ENCODE measurements at regions not wholly inside any gene's neighbourhood (a gene's known extent, or its start where the extent isn't known, plus 50 kb on each side); places are given as distances from the start of the nearest gene placed in this dataset.

- Histone ChIP-seq H3K79me2 (ENCODE audit: control insufficient read depth, insufficient read depth, low read length) (no peaks in the 10 kb centered on the region), H4K20me1 (ENCODE audit: control insufficient read depth, insufficient read depth, low read length, poor library complexity, severe bottlenecking) (no peaks in the 10 kb centered on the region), H2AFZ (ENCODE audit: insufficient read depth, low read depth, low read length, poor library complexity, severe bottlenecking) (no peak overlapping the region), H3K27ac (ENCODE audit: low read length in 2 of 2) (no peak overlapping the region), H3K9ac (ENCODE audit: low read length) (no peak overlapping the region), H3K9me3 (ENCODE audit: control extremely low read depth in 1 of 3, control insufficient read depth in 2 of 3, insufficient read depth in 1 of 3, low read length in 2 of 3) (peaks cover 0 to 4% (median 0%) of the 10 kb centered on the region in 3 donors), H3K4me2 (replicated peaks; ENCODE audit: low read depth, low read length, poor library complexity, severe bottlenecking) (no peak overlapping the region), H3K4me1 (ENCODE audit: control insufficient read depth in 2 of 2, insufficient read depth in 2 of 2, low read length in 2 of 2) (no peaks in the 10 kb centered on the region), H3K4me3 (ENCODE audit: control extremely low read depth in 1 of 5, extremely low read depth in 1 of 5, insufficient read depth in 1 of 5, low read depth in 2 of 5, low read length in 4 of 5) (no peak overlapping the region), H3K36me3 (replicated peaks in 1 of 2; ENCODE audit: control extremely low read depth in 1 of 2, control insufficient read depth in 1 of 2, extremely low read depth in 1 of 2, insufficient read depth in 2 of 2, low read length in 1 of 2) (no peaks in the 10 kb centered on the region), H3K27me3 (replicated peaks in 1 of 4; ENCODE audit: control extremely low read depth in 1 of 4, control insufficient read depth in 3 of 4, insufficient read depth in 4 of 4, low read length in 3 of 4) (no peaks in the 10 kb centered on the region)
- WGBS (ENCODE audit: insufficient coverage): 79% methylated on average over 13 of the region's 15 CpGs
- no peak overlapping the region for H3K27ac Mint-ChIP-seq
- TF ChIP-seq EZH2 (IDR thresholded peaks at IDR 0.05; ENCODE audit: borderline replicate concordance, insufficient read depth, low read depth, low read length, poor library complexity, severe bottlenecking) (no peak), CTCF (IDR thresholded peaks at IDR 0.05) (no peak)
- no peaks in the 10 kb centered on the region for H3K27me3 Mint-ChIP-seq
- no peak for ATAC-seq (ENCODE audit: low read depth)
- no peaks in the 10 kb centered on the region for H3K4me1 Mint-ChIP-seq
- ChIA-PET POLR2A (no interaction called here), CTCF (no interaction called here)
- DNase-seq: no peak
- intact Hi-C loops (cut with micrococcal nuclease): no loop called here
- no peaks in the 10 kb centered on the region for H3K9me3 Mint-ChIP-seq (ENCODE audit: insufficient read depth)
- no peak overlapping the region for H3K4me3 Mint-ChIP-seq
Observed at GRCh38 chr6:168926306-168926705, 327.3 kb downstream of the THBS2 start.

- no peak for TF ChIP-seq EZH2 (IDR thresholded peaks at IDR 0.05; ENCODE audit: borderline replicate concordance, insufficient read depth, low read depth, low read length, poor library complexity, severe bottlenecking)
- TF ChIP-seq CTCF (IDR thresholded peaks at IDR 0.05): no peak
- Histone ChIP-seq H2AFZ (ENCODE audit: insufficient read depth, low read depth, low read length, poor library complexity, severe bottlenecking) (no peak overlapping the region), H3K4me1 (ENCODE audit: control insufficient read depth in 2 of 2, insufficient read depth in 2 of 2, low read length in 2 of 2) (no peaks in the 10 kb centered on the region), H4K20me1 (ENCODE audit: control insufficient read depth, insufficient read depth, low read length, poor library complexity, severe bottlenecking) (no peaks in the 10 kb centered on the region), H3K79me2 (ENCODE audit: control insufficient read depth, insufficient read depth, low read length) (no peaks in the 10 kb centered on the region), H3K27me3 (replicated peaks in 1 of 4; ENCODE audit: control extremely low read depth in 1 of 4, control insufficient read depth in 3 of 4, insufficient read depth in 4 of 4, low read length in 3 of 4) (no peaks in the 10 kb centered on the region), H3K4me3 (ENCODE audit: control extremely low read depth in 1 of 5, extremely low read depth in 1 of 5, insufficient read depth in 1 of 5, low read depth in 2 of 5, low read length in 4 of 5) (no peak overlapping the region), H3K36me3 (replicated peaks in 1 of 2; ENCODE audit: control extremely low read depth in 1 of 2, control insufficient read depth in 1 of 2, extremely low read depth in 1 of 2, insufficient read depth in 2 of 2, low read length in 1 of 2) (no peaks in the 10 kb centered on the region), H3K9me3 (ENCODE audit: control extremely low read depth in 1 of 3, control insufficient read depth in 2 of 3, insufficient read depth in 1 of 3, low read length in 2 of 3) (peaks cover 0 to 4% (median 0%) of the 10 kb centered on the region in 3 donors), H3K9ac (ENCODE audit: low read length) (no peak overlapping the region), H3K27ac (ENCODE audit: low read length in 2 of 2) (no peak overlapping the region), H3K4me2 (replicated peaks; ENCODE audit: low read depth, low read length, poor library complexity, severe bottlenecking) (no peak overlapping the region)
- Mint-ChIP-seq H3K4me1 (no peaks in the 10 kb centered on the region), H3K27me3 (no peaks in the 10 kb centered on the region), H3K9me3 (ENCODE audit: insufficient read depth) (no peaks in the 10 kb centered on the region), H3K4me3 (no peak overlapping the region), H3K27ac (no peak overlapping the region)
- ChIA-PET POLR2A (no interaction called here), CTCF (no interaction called here)
- no peak for DNase-seq
- 81% methylated on average over 3 of the region's 11 CpGs for WGBS (ENCODE audit: insufficient coverage)
- intact Hi-C loops (cut with micrococcal nuclease): no loop called here
- ATAC-seq (ENCODE audit: low read depth): no peak
Observed at GRCh38 chr6:168925671-168926070, 328.0 kb downstream of the THBS2 start.

Measured in B cell (primary cell).